ENCODE measurements at regions not wholly inside any gene's neighbourhood (a gene's known extent, or its start where the extent isn't known, plus 50 kb on each side); places are given as distances from the start of the nearest gene placed in this dataset.

- TF ChIP-seq CTCF (conservative IDR thresholded peaks at IDR 0.05; ENCODE audit: low read length), result no peak
- no peak for TF ChIP-seq EZH2phosphoT487 (IDR thresholded peaks at IDR 0.05; ENCODE audit: borderline replicate concordance, low read depth, low read length)
Observed at GRCh38 chr1:188394677-188395076, 1565.9 kb downstream of the PLA2G4A start.

Measured in OCI-LY7 (cell line).